AG04450 (cell line): ENCODE measurements at regions not wholly inside any gene's neighbourhood (a gene's known extent, or its start where the extent isn't known, plus 50 kb on each side); places are given as distances from the start of the nearest gene placed in this dataset.

Experiments
- CTCF ChIA-PET: fragments of 300-600, 350-600 bp; formaldehyde crosslinking; extraction: SDS; loops from one replicate; lab custom pipeline; 2022; ENCODE audit warnings: antibody characterized with exemption, inconsistent platforms; lab: Charles Lee
- POLR2A ChIA-PET: fragments of 350-600 bp; formaldehyde crosslinking; extraction: SDS; loops from one replicate; lab custom pipeline; 2021; ENCODE audit warnings: antibody characterized with exemption, inconsistent platforms; lab: Yijun Ruan, JAX
- DNase-seq: peaks from one replicate; pipeline ENCODE4 v3.0.0-alpha.2; 2011; ENCODE audit warnings: low read depth, low spot score
- H3K27ac ChIP-seq: one replicate; pipeline ENCODE4 v1.5.1; 2012; ENCODE audit warnings: low read depth, low read length, control low read depth
- H3K27me3 ChIP-seq: one replicate; pipeline ENCODE4 v1.6.0; 2012; ENCODE audit warnings: low read length; ENCODE audit not compliant: control insufficient read depth, insufficient read depth
- H3K4me3 ChIP-seq: 2 replicates; pipeline ENCODE4 v1.5.1; 2011; ENCODE audit warnings: mild to moderate bottlenecking, low read depth, low read length, control low read depth
- H3K9me3 ChIP-seq: 2 replicates; pipeline ENCODE4 v1.5.1; 2012; ENCODE audit warnings: low read length; ENCODE audit not compliant: control insufficient read depth, insufficient read depth
- TF ChIP-seq, protein P1 (sequence below): IDR thresholded peaks from 2 replicates; pipeline ENCODE4 v1.5.1; 2011; ENCODE audit warnings: low read depth, low read length, control low read depth, inconsistent platforms

DNA sequence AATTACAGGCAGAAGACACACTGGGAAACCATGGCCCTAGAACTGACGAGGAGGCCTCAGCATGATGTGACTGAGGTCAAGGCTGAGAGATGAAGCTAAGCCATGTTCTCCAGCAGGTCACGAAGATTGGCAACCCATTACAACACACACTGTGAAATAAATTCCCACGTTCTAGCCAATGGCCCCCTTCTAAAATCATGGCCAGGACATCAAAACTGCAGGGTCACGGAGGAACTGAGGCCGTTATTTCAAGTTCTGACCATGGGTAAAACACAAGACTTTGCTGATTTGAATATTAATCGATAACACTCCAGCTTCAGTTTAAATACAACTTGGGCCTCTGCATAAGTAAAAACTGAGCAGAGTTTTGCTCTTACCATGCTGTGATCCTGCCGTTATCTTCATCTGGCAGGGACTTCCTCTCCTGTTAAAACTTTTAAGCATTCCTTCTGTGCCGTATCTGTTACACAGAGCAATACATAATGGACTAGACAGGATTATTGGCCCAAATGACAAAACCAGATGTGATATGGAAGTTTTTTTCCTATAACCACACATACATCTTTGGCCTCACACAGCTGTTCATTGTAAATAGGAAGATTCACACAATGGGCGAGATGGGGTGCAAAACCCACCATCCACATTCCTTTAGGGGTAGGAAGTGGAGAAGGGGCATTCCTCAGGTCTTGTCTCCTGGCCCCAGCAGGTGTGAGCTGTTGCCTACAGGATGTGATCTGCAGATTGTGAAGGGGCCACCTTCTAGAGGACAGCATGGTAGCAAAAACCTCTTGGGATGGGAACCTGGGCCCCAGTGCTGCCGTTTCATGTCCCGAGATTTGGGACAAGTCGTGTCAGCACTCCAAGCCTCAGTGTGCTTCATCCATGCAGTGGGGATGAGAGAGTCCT is 207.4 kb downstream of the OPA1 start:
- ChIA-PET POLR2A (no interaction called here), CTCF (interaction anchor here (1.9 kb wide), 1 partner anchor 515 kb away, joined by 6 read pairs; no protein-coding TSS in a partner anchor)
- Histone ChIP-seq H3K27ac (no peak overlapping the region), H3K27me3 (peaks cover 21% of the 10 kb centered on the region), H3K4me3 (no peak overlapping the region), H3K9me3 (no peaks in the 10 kb centered on the region)
- TF ChIP-seq, protein P1, sequence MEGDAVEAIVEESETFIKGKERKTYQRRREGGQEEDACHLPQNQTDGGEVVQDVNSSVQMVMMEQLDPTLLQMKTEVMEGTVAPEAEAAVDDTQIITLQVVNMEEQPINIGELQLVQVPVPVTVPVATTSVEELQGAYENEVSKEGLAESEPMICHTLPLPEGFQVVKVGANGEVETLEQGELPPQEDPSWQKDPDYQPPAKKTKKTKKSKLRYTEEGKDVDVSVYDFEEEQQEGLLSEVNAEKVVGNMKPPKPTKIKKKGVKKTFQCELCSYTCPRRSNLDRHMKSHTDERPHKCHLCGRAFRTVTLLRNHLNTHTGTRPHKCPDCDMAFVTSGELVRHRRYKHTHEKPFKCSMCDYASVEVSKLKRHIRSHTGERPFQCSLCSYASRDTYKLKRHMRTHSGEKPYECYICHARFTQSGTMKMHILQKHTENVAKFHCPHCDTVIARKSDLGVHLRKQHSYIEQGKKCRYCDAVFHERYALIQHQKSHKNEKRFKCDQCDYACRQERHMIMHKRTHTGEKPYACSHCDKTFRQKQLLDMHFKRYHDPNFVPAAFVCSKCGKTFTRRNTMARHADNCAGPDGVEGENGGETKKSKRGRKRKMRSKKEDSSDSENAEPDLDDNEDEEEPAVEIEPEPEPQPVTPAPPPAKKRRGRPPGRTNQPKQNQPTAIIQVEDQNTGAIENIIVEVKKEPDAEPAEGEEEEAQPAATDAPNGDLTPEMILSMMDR = no peak
- no peak for DNase-seq

DNA sequence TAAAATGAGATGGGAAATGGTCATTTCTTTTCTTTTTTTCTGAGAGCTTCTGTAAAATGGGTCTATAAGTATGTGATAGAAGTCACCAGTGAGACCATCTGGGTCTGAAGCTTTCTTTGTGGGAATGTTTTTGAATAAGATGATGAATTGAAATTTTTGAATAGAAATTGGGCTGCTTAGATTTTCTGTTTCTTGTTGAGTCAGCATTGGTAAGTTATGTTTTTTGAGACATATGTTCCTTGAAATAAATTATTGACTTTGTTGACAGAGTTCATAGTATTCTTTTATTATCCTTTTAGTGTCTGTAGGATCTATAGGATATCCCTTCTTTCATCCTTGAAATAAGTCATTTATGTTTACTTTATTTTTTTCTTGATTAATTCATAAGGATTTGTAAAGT is 208.1 kb downstream of the OPA1 start:
- CTCF ChIA-PET = interaction anchor here (1.3 to 1.9 kb wide), 2 partner anchors 515 kb away, joined by 5 to 6 read pairs; no protein-coding TSS in a partner anchor
- Histone ChIP-seq H3K4me3 (no peak overlapping the region), H3K27ac (no peak overlapping the region), H3K9me3 (no peaks in the 10 kb centered on the region), H3K27me3 (peaks cover 21% of the 10 kb centered on the region)
- no peak for DNase-seq
- POLR2A ChIA-PET = no interaction called here
- TF ChIP-seq, protein P1 = no peak

DNA sequence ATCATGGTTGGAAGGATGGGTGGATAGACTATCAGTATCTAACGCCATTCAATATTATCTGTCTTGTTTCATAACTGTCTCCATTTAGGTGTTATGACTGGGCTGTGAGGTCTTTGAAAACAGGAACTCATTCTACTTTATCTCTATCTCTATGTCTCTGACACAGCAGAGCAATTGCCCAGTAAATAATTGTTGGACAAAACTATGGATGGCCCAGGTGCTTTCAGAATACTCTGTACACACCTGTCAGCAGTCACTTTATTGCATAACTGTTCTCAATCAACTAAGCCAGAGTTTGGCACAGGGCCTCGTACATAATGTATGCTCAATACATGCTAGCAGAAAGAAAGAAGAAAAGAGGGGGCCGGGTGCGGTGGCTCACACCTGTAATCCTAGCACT is 210.3 kb downstream of the OPA1 start:
- no peak for DNase-seq
- no peak overlapping the region for H3K4me3 ChIP-seq
- TF ChIP-seq, protein P1 = no peak
- CTCF ChIA-PET = no interaction called here
- no peak overlapping the region for H3K27ac ChIP-seq
- peaks cover 32% of the 10 kb centered on the region for H3K27me3 ChIP-seq
- H3K9me3 ChIP-seq = no peaks in the 10 kb centered on the region
- POLR2A ChIA-PET = no interaction called here

- DNase-seq = peak; percentile 51
- Histone ChIP-seq H3K27ac (no peak overlapping the region), H3K9me3 (no peaks in the 10 kb centered on the region), H3K27me3 (peaks cover 30% of the 10 kb centered on the region), H3K4me3 (no peak overlapping the region)
- TF ChIP-seq, protein P1 = no peak
- POLR2A ChIA-PET = no interaction called here
- CTCF ChIA-PET = no interaction called here
Measured at GRCh38 chr3:193805448-193805847, 212.4 kb downstream of the OPA1 start.

DNA sequence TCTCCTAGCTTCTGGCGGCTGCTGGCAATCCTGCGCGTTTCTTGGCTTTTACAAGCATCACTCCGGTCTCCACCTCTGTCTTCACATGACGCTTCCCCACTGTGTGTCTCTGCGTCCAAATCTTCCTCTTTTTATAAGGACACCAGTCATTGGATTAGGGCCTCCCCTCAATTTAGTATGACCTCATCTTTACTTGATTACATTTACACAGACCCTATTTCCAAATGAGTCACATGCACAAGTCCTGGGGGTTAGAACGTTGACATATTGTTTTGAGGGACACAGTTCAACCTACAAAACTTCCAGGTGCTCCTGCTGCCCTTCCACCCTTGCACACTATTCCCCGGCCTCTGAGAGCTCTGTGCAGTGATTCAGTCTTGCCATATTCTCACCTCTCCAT is 215.3 kb downstream of the OPA1 start:
- CTCF ChIA-PET = no interaction called here

More for the DNA sequence above, 215.3 kb downstream of the OPA1 start:
- Histone ChIP-seq H3K27ac (no peak overlapping the region), H3K27me3 (peaks cover 37% of the 10 kb centered on the region), H3K4me3 (no peak overlapping the region), H3K9me3 (no peaks in the 10 kb centered on the region)
- POLR2A ChIA-PET = no interaction called here
- TF ChIP-seq, protein P1 = no peak
- DNase-seq = no peak
